SHP77 (cell line): ENCODE measurements at regions not wholly inside any gene's neighbourhood (a gene's known extent, or its start where the extent isn't known, plus 50 kb on each side); places are given as distances from the start of the nearest gene placed in this dataset.

ENCODE experiments used
- DNase-seq, 2 experiments: peaks; one replicate each; lab custom pipeline; 2025; lab: John Stamatoyannopoulos, UW

- no peak for DNase-seq
These were observed 229.0 kb upstream of the ZC3H12C start for GRCh38 chr11:109864151-109864661.

- DNase-seq: no peak
These were observed 228.2 kb upstream of the ZC3H12C start for GRCh38 chr11:109864834-109865547.

- peak in 1 of 2 experiments; percentile 30 for DNase-seq
These were observed 227.5 kb upstream of the ZC3H12C start for GRCh38 chr11:109865548-109866186.

- no peak for DNase-seq
These were observed 225.4 kb upstream of the ZC3H12C start for GRCh38 chr11:109867784-109868183.

- DNase-seq: no peak
These were observed 223.7 kb upstream of the ZC3H12C start for GRCh38 chr11:109869536-109869935.

- no peak for DNase-seq
These were observed 222.9 kb upstream of the ZC3H12C start for GRCh38 chr11:109870297-109870696.

GRCh38 chr11:109877043-109877442 lies 216.1 kb upstream of the ZC3H12C start:
- no peak for DNase-seq

GRCh38 chr11:109884501-109884900 lies 208.7 kb upstream of the ZC3H12C start:
- DNase-seq: no peak

- DNase-seq: no peak
These were observed 208.2 kb upstream of the ZC3H12C start for GRCh38 chr11:109885006-109885405.

- DNase-seq: no peak
These were observed 200.8 kb upstream of the ZC3H12C start for GRCh38 chr11:109892321-109892794.

- no peak for DNase-seq
These were observed 198.9 kb upstream of the ZC3H12C start for GRCh38 chr11:109894242-109894641.

- DNase-seq: no peak
These were observed 194.6 kb upstream of the ZC3H12C start for GRCh38 chr11:109898592-109898991.

- DNase-seq: no peak
These were observed 190.3 kb upstream of the ZC3H12C start for GRCh38 chr11:109902764-109903433.

- no peak for DNase-seq
These were observed 181.7 kb upstream of the ZC3H12C start for GRCh38 chr11:109911488-109911887.

- no peak for DNase-seq
These were observed 179.2 kb upstream of the ZC3H12C start for GRCh38 chr11:109914038-109914437.

- peak in 1 of 2 experiments; percentile 7 for DNase-seq
These were observed 178.2 kb upstream of the ZC3H12C start for GRCh38 chr11:109914809-109915653.

GRCh38 chr11:109926941-109927340 lies 166.3 kb upstream of the ZC3H12C start:
- no peak for DNase-seq

- DNase-seq: no peak
These were observed 163.9 kb upstream of the ZC3H12C start for GRCh38 chr11:109929308-109929707.

- no peak for DNase-seq
These were observed 160.1 kb upstream of the ZC3H12C start for GRCh38 chr11:109933126-109933525.

- no peak for DNase-seq
These were observed 159.0 kb upstream of the ZC3H12C start for GRCh38 chr11:109934151-109934550.

- DNase-seq: no peak
These were observed 156.5 kb upstream of the ZC3H12C start for GRCh38 chr11:109936661-109937180.

- DNase-seq: no peak
These were observed 155.2 kb upstream of the ZC3H12C start for GRCh38 chr11:109937968-109938367.
